ENCODE measurements at regions not wholly inside any gene's neighbourhood (a gene's known extent, or its start where the extent isn't known, plus 50 kb on each side); places are given as distances from the start of the nearest gene placed in this dataset.

- in situ Hi-C loops (cut with MboI; ENCODE audit: low pct_ligation_motif_present in 1 of 4, low pct_unique_long_range_greater_than_20kb in 1 of 4, low sequenced_read_pairs in 3 of 4) (no loop called here), intact Hi-C loops (cut with DNase I; ENCODE audit: low total_unique reads) (no loop called here)
- no peak overlapping the region for H3K27ac ChIP-seq
- H3K4me3 ChIP-seq = no peak overlapping the region
- no peaks in the 10 kb centered on the region for H3K9me3 ChIP-seq
- TF ChIP-seq EP300 (IDR thresholded peaks at IDR 0.05; ENCODE audit: low read depth) (no peak), POLR2A (IDR thresholded peaks at IDR 0.05) (no peak), POLR2AphosphoS5 (IDR thresholded peaks at IDR 0.05) (no peak)
- TF ChIP-seq, protein P1, sequence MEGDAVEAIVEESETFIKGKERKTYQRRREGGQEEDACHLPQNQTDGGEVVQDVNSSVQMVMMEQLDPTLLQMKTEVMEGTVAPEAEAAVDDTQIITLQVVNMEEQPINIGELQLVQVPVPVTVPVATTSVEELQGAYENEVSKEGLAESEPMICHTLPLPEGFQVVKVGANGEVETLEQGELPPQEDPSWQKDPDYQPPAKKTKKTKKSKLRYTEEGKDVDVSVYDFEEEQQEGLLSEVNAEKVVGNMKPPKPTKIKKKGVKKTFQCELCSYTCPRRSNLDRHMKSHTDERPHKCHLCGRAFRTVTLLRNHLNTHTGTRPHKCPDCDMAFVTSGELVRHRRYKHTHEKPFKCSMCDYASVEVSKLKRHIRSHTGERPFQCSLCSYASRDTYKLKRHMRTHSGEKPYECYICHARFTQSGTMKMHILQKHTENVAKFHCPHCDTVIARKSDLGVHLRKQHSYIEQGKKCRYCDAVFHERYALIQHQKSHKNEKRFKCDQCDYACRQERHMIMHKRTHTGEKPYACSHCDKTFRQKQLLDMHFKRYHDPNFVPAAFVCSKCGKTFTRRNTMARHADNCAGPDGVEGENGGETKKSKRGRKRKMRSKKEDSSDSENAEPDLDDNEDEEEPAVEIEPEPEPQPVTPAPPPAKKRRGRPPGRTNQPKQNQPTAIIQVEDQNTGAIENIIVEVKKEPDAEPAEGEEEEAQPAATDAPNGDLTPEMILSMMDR (IDR thresholded peaks at IDR 0.05) = no peak
- DNase-seq = no peak
- H3K4me1 ChIP-seq = no peaks in the 10 kb centered on the region
- 85% methylated on average over 4 of the region's 4 CpGs; no CpG with 5 or more reads in 1 of the 2 donors for WGBS, 2 donors (ENCODE audit: low coverage in 1 of 2)
- H3K27me3 ChIP-seq = peaks cover 18% of the 10 kb centered on the region
- H3K36me3 ChIP-seq = no peaks in the 10 kb centered on the region
Observed at GRCh38 chr1:209235166-209235565, 348.3 kb upstream of the CAMK1G start.

- in situ Hi-C loops (cut with MboI; ENCODE audit: low pct_ligation_motif_present in 1 of 4, low pct_unique_long_range_greater_than_20kb in 1 of 4, low sequenced_read_pairs in 3 of 4) = no loop called here
- DNase-seq = no peak
- Histone ChIP-seq H3K4me3 (no peak overlapping the region), H3K27ac (no peak overlapping the region), H3K9me3 (no peaks in the 10 kb centered on the region), H3K27me3 (no peaks in the 10 kb centered on the region), H3K36me3 (no peaks in the 10 kb centered on the region), H3K4me1 (no peaks in the 10 kb centered on the region)
- TF ChIP-seq POLR2AphosphoS5 (IDR thresholded peaks at IDR 0.05) (no peak), POLR2A (IDR thresholded peaks at IDR 0.05) (no peak), EP300 (IDR thresholded peaks at IDR 0.05; ENCODE audit: low read depth) (no peak)
- TF ChIP-seq, protein P1 (IDR thresholded peaks at IDR 0.05) = no peak
- intact Hi-C loops (cut with DNase I; ENCODE audit: low total_unique reads) = no loop called here
- 71% methylated on average over 1 of the region's 1 CpG; no CpG with 5 or more reads in 1 of the 2 donors for WGBS, 2 donors (ENCODE audit: low coverage in 1 of 2)
Observed at GRCh38 chr1:209238356-209238755, 345.2 kb upstream of the CAMK1G start.

GRCh38 chr1:209240351-209240750 lies 343.2 kb upstream of the CAMK1G start:
- Histone ChIP-seq H3K4me1 (no peaks in the 10 kb centered on the region), H3K27ac (no peak overlapping the region), H3K9me3 (no peaks in the 10 kb centered on the region), H3K36me3 (no peaks in the 10 kb centered on the region), H3K27me3 (no peaks in the 10 kb centered on the region), H3K4me3 (no peak overlapping the region)
- no peak for DNase-seq
- 58 to 68% methylated on average over 2 of the region's 2 CpGs for WGBS, 2 donors (ENCODE audit: low coverage in 1 of 2)
- TF ChIP-seq POLR2A (IDR thresholded peaks at IDR 0.05) (no peak), EP300 (IDR thresholded peaks at IDR 0.05; ENCODE audit: low read depth) (no peak), POLR2AphosphoS5 (IDR thresholded peaks at IDR 0.05) (no peak)
- TF ChIP-seq, protein P1 (IDR thresholded peaks at IDR 0.05) = no peak
- in situ Hi-C loops (cut with MboI; ENCODE audit: low pct_ligation_motif_present in 1 of 4, low pct_unique_long_range_greater_than_20kb in 1 of 4, low sequenced_read_pairs in 3 of 4) (no loop called here), intact Hi-C loops (cut with DNase I; ENCODE audit: low total_unique reads) (no loop called here)

GRCh38 chr1:209241487-209241886 lies 342.0 kb upstream of the CAMK1G start:
- Histone ChIP-seq H3K9me3 (no peaks in the 10 kb centered on the region), H3K4me3 (no peak overlapping the region), H3K27me3 (no peaks in the 10 kb centered on the region), H3K4me1 (no peaks in the 10 kb centered on the region), H3K36me3 (no peaks in the 10 kb centered on the region), H3K27ac (no peak overlapping the region)
- DNase-seq = no peak
- TF ChIP-seq, protein P1 (IDR thresholded peaks at IDR 0.05) = no peak
- TF ChIP-seq EP300 (IDR thresholded peaks at IDR 0.05; ENCODE audit: low read depth) (no peak), POLR2AphosphoS5 (IDR thresholded peaks at IDR 0.05) (no peak), POLR2A (IDR thresholded peaks at IDR 0.05) (no peak)
- intact Hi-C loops (cut with DNase I; ENCODE audit: low total_unique reads) = no loop called here
- 54 to 57% methylated on average over 5 to 6 of the region's 6 CpGs for WGBS, 2 donors (ENCODE audit: low coverage in 1 of 2)
- in situ Hi-C loops (cut with MboI; ENCODE audit: low pct_ligation_motif_present in 1 of 4, low pct_unique_long_range_greater_than_20kb in 1 of 4, low sequenced_read_pairs in 3 of 4) = no loop called here
